HCT116 (cell line): ENCODE measurements at regions not wholly inside any gene's neighbourhood (a gene's known extent, or its start where the extent isn't known, plus 50 kb on each side); places are given as distances from the start of the nearest gene placed in this dataset.
"Not testable (repeated sequence)": the region's sequence is repeated elsewhere in the genome, so short reads cannot be mapped to it uniquely, and the experiment has no call there.

Source experiments
- CTCF ChIP-seq, 3 experiments: fragments of 200-600 bp in 1 of 3; sonication (generic) in 1 of 3; IDR thresholded peaks in 2 of 3; conservative IDR thresholded peaks in 1 of 3; 2 replicates each; pipeline ENCODE4 v1.5.1; 2012 to 2017; ENCODE audit warnings: low read depth in 2 of 3, low read length in 2 of 3, antibody characterized with exemption in 1 of 3, borderline replicate concordance in 1 of 3, control low read depth in 1 of 3, mild to moderate bottlenecking in 1 of 3, mixed read lengths in 1 of 3, mixed run types in 1 of 3, moderate library complexity in 1 of 3; ENCODE audit not compliant: insufficient read depth in 1 of 3
- SIN3A ChIP-seq: IDR thresholded peaks from 2 replicates; pipeline ENCODE4 v1.6.1; 2012; ENCODE audit warnings: low read depth
- ZFX ChIP-seq: fragments of 450-650 bp; IDR thresholded peaks from 2 replicates; pipeline ENCODE4 v1.6.1; 2017

DNA sequence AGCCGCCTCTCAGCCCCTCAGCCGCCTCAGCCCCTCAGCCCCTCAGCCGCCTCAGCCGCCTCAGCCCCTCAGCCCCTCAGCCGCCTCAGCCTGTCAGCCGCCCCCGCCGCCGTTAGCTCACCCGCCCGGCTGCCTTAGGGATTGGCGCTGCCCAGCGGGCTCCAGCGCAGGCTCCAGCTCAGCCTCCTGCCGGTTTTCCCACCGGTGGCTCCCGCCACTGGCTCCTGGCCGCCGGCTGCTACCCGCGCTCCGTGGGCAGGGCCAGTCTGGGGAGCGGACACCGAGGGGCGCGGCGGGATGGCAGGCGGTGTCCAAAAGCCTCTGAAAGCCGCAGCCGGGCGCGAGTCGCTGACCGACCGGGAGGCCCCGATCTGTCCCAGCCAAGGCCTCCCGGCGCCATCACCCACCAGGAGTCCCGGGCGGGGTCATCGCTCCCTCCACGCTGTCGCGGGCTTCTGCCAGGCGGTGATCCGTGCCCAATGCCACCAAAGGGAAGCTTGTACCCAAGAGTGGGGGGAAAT, 1532.7 kb downstream of the REEP3 start:
- TF ChIP-seq ZFX; CTCF (IDR thresholded peaks at IDR 0.05 in 2 of 3, conservative IDR thresholded peaks at IDR 0.05 in 1 of 3; ENCODE audit: borderline replicate concordance in 1 of 3, insufficient read depth in 1 of 3, low read depth in 2 of 3, low read length in 2 of 3); SIN3A: not testable (repeated sequence)
